ENCODE measurements at regions not wholly inside any gene's neighbourhood (a gene's known extent, or its start where the extent isn't known, plus 50 kb on each side); places are given as distances from the start of the nearest gene placed in this dataset.

- DNase-seq (ENCODE audit: low spot score) (no peak), ATAC-seq (no peak)
- Mint-ChIP-seq H3K9me3 (no peaks in the 10 kb centered on the region; the same call in 2 of the 3 replicates), H3K4me1 (no peaks in the 10 kb centered on the region), H3K36me3 (ENCODE audit: low read depth) (no peaks in the 10 kb centered on the region), H3K27ac (no peak overlapping the region; the same call in 1 of the 2 replicates), H3K4me3 (no peak overlapping the region), H3K27me3 (ENCODE audit: insufficient read depth, low read depth, poor library complexity) (no peaks in the 10 kb centered on the region)
- H4K20me1 ChIP-seq (replicated peaks; ENCODE audit: insufficient read depth), result no peaks in the 10 kb centered on the region
- peak overlapping the region; percentile 24; the same call in 1 of the 2 replicates for H2AFZ ChIP-seq
- H3K4me3 ChIP-seq, result no peak overlapping the region
- H3K27ac ChIP-seq (ENCODE audit: low read depth), result no peak overlapping the region
- H3K79me2 ChIP-seq (replicated peaks; ENCODE audit: insufficient read depth), result no peaks in the 10 kb centered on the region
- no peak for TF ChIP-seq ZNF331 (CRISPR knock-in tag; IDR thresholded peaks at IDR 0.05; ENCODE audit: low read depth)
- TF ChIP-seq REST (IDR thresholded peaks at IDR 0.05; ENCODE audit: unreplicated experiment), result no peak
- no peak for TF ChIP-seq CTCF (conservative IDR thresholded peaks at IDR 0.05; ENCODE audit: low read depth in 2 of 2)
- TF ChIP-seq POLR2AphosphoS5 (IDR thresholded peaks at IDR 0.05; ENCODE audit: low read depth), result no peak
- no peak for TF ChIP-seq EZH2 (IDR thresholded peaks at IDR 0.05; ENCODE audit: low read depth, unreplicated experiment)
- TF ChIP-seq ETS1 (IDR thresholded peaks at IDR 0.05), result no peak
- TF ChIP-seq EZH2phosphoT487 (IDR thresholded peaks at IDR 0.05; ENCODE audit: unreplicated experiment), result no peak
- no peak for TF ChIP-seq STAT1 (IDR thresholded peaks at IDR 0.05; ENCODE audit: unreplicated experiment)
- TF ChIP-seq, protein P1, sequence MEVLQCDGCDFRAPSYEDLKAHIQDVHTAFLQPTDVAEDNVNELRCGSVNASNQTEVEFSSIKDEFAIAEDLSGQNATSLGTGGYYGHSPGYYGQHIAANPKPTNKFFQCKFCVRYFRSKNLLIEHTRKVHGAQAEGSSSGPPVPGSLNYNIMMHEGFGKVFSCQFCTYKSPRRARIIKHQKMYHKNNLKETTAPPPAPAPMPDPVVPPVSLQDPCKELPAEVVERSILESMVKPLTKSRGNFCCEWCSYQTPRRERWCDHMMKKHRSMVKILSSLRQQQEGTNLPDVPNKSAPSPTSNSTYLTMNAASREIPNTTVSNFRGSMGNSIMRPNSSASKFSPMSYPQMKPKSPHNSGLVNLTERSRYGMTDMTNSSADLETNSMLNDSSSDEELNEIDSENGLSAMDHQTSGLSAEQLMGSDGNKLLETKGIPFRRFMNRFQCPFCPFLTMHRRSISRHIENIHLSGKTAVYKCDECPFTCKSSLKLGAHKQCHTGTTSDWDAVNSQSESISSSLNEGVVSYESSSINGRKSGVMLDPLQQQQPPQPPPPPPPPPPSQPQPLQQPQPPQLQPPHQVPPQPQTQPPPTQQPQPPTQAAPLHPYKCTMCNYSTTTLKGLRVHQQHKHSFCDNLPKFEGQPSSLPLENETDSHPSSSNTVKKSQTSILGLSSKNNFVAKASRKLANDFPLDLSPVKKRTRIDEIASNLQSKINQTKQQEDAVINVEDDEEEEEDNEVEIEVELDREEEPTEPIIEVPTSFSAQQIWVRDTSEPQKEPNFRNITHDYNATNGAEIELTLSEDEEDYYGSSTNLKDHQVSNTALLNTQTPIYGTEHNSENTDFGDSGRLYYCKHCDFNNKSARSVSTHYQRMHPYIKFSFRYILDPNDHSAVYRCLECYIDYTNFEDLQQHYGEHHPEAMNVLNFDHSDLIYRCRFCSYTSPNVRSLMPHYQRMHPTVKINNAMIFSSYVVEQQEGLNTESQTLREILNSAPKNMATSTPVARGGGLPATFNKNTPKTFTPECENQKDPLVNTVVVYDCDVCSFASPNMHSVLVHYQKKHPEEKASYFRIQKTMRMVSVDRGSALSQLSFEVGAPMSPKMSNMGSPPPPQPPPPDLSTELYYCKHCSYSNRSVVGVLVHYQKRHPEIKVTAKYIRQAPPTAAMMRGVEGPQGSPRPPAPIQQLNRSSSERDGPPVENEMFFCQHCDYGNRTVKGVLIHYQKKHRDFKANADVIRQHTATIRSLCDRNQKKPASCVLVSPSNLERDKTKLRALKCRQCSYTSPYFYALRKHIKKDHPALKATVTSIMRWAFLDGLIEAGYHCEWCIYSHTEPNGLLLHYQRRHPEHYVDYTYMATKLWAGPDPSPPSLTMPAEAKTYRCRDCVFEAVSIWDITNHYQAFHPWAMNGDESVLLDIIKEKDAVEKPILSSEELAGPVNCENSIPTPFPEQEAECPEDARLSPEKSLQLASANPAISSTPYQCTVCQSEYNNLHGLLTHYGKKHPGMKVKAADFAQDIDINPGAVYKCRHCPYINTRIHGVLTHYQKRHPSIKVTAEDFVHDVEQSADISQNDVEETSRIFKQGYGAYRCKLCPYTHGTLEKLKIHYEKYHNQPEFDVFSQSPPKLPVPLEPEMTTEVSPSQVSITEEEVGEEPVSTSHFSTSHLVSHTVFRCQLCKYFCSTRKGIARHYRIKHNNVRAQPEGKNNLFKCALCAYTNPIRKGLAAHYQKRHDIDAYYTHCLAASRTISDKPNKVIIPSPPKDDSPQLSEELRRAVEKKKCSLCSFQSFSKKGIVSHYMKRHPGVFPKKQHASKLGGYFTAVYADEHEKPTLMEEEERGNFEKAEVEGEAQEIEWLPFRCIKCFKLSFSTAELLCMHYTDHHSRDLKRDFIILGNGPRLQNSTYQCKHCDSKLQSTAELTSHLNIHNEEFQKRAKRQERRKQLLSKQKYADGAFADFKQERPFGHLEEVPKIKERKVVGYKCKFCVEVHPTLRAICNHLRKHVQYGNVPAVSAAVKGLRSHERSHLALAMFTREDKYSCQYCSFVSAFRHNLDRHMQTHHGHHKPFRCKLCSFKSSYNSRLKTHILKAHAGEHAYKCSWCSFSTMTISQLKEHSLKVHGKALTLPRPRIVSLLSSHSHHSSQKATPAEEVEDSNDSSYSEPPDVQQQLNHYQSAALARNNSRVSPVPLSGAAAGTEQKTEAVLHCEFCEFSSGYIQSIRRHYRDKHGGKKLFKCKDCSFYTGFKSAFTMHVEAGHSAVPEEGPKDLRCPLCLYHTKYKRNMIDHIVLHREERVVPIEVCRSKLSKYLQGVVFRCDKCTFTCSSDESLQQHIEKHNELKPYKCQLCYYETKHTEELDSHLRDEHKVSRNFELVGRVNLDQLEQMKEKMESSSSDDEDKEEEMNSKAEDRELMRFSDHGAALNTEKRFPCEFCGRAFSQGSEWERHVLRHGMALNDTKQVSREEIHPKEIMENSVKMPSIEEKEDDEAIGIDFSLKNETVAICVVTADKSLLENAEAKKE (CRISPR knock-in tag; IDR thresholded peaks at IDR 0.05), result no peak
- no peak for TF ChIP-seq NANOG (IDR thresholded peaks at IDR 0.05; ENCODE audit: borderline replicate concordance)
- TF ChIP-seq ZNF114 (CRISPR knock-in tag; IDR thresholded peaks at IDR 0.05), result no peak
- no peak for TF ChIP-seq CREB1 (CRISPR knock-in tag; IDR thresholded peaks at IDR 0.05; ENCODE audit: low read depth)
- TF ChIP-seq JUNB (IDR thresholded peaks at IDR 0.05; ENCODE audit: unreplicated experiment), result no peak
- no peaks in the 10 kb centered on the region for H3K27me3 ChIP-seq (ENCODE audit: insufficient read depth)
- H3K9me2 ChIP-seq (ENCODE audit: insufficient read depth), result no peaks in the 10 kb centered on the region; the same call in 1 of the 2 replicates
- no peaks in the 10 kb centered on the region for H3K4me1 ChIP-seq (ENCODE audit: insufficient read depth)
- H3F3A ChIP-seq (replicated peaks; ENCODE audit: low read depth), result no peaks in the 10 kb centered on the region
- H3K4me2 ChIP-seq, result no peak overlapping the region
- H3K36me3 ChIP-seq (ENCODE audit: insufficient read depth), result no peaks in the 10 kb centered on the region
These were observed 439.3 kb downstream of the USP25 start for GRCh38 chr21:16169102-16169511.

All from GM23338 (cell line).